ENCODE measurements at regions not wholly inside any gene's neighbourhood (a gene's known extent, or its start where the extent isn't known, plus 50 kb on each side); places are given as distances from the start of the nearest gene placed in this dataset.
"Not testable (repeated sequence)": the region's sequence is repeated elsewhere in the genome, so short reads cannot be mapped to it uniquely, and the experiment has no call there.

DNA sequence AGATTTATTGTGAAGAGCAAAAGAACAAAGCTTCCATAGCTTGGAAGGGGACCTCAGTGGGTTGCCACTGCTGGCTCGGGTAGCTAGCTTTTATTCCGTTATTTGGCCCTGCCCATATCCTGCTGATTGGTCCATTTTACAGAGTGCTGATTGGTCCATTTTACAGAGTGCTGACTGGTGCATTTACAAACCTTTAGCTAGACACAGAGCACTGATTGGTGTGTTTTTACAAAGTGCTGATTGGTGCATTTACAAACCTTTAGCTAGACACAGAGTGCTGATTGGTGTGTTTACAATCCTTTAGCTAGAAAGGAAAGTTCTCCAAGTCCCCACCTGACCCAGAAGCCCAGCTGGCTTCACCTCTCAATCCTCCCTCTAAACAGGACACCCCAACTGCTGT, 91.6 kb downstream of the EBLN2 start:
- not testable (repeated sequence) for H3K9me3 Mint-ChIP-seq (ENCODE audit: unreplicated experiment); H3K79me2 ChIP-seq (ENCODE audit: insufficient read depth, low read length); H3K4me2 ChIP-seq (ENCODE audit: low read length); FAIRE-seq; H3K9me3 ChIP-seq (ENCODE audit: insufficient read depth, low read depth, low read length); H3K4me1 ChIP-seq (ENCODE audit: insufficient read depth, low read length); H3K9ac ChIP-seq (ENCODE audit: low read length); H3K36me3 Mint-ChIP-seq (ENCODE audit: low read depth, unreplicated experiment); H2AFZ ChIP-seq (ENCODE audit: low read depth, low read length); H3K4me1 Mint-ChIP-seq (ENCODE audit: low read depth, unreplicated experiment); H3K27me3 Mint-ChIP-seq (ENCODE audit: low read depth, unreplicated experiment); H3K4me3 ChIP-seq (ENCODE audit: insufficient read depth, low read depth, low read length); H3K27ac Mint-ChIP-seq (ENCODE audit: unreplicated experiment); DNase-seq (ENCODE audit: low read depth); H3K27me3 ChIP-seq (ENCODE audit: insufficient read depth, low read length); H3K4me3 Mint-ChIP-seq (ENCODE audit: unreplicated experiment); H3K27ac ChIP-seq (ENCODE audit: low read depth, low read length); H3K36me3 ChIP-seq (ENCODE audit: insufficient read depth, low read length); H4K20me1 ChIP-seq (ENCODE audit: insufficient read depth, low read length)

GRCh38 chr3:73154261-73154660, 92.8 kb downstream of the EBLN2 start:
- H3K4me1 ChIP-seq (ENCODE audit: insufficient read depth, low read length); H2AFZ ChIP-seq (ENCODE audit: low read depth, low read length); H3K9ac ChIP-seq (ENCODE audit: low read length); FAIRE-seq; H4K20me1 ChIP-seq (ENCODE audit: insufficient read depth, low read length); H3K27ac ChIP-seq (ENCODE audit: low read depth, low read length); H3K27me3 ChIP-seq (ENCODE audit: insufficient read depth, low read length); H3K4me2 ChIP-seq (ENCODE audit: low read length); H3K27me3 Mint-ChIP-seq (ENCODE audit: low read depth, unreplicated experiment); DNase-seq (ENCODE audit: low read depth); H3K9me3 Mint-ChIP-seq (ENCODE audit: unreplicated experiment); H3K36me3 Mint-ChIP-seq (ENCODE audit: low read depth, unreplicated experiment); H3K27ac Mint-ChIP-seq (ENCODE audit: unreplicated experiment); H3K9me3 ChIP-seq (ENCODE audit: insufficient read depth, low read depth, low read length); H3K4me3 Mint-ChIP-seq (ENCODE audit: unreplicated experiment); H3K79me2 ChIP-seq (ENCODE audit: insufficient read depth, low read length); H3K4me1 Mint-ChIP-seq (ENCODE audit: low read depth, unreplicated experiment); H3K36me3 ChIP-seq (ENCODE audit: insufficient read depth, low read length); H3K4me3 ChIP-seq (ENCODE audit: insufficient read depth, low read depth, low read length): not testable (repeated sequence)

DNA sequence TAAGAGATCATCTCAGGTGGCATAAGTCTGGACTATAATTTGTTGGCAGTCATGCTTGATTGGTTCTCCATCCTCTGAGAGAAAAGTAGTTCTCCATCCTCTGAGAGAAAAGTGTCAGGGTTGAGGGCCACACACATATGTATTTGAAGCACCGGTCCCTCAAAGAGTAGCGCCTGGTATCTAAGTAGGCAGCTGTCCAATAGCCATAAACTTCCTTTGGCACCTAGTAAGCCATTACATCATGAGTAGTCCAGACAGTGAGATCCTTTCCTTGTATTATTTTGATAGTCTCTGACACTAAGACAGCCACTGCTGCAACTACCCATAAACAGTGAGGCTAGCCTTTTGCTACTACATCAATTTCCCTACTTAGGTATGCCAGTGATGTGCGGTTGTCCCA, 94.0 kb downstream of the EBLN2 start:
- H3K4me1 Mint-ChIP-seq (ENCODE audit: low read depth, unreplicated experiment); H3K79me2 ChIP-seq (ENCODE audit: insufficient read depth, low read length); H3K36me3 Mint-ChIP-seq (ENCODE audit: low read depth, unreplicated experiment); H3K4me3 ChIP-seq (ENCODE audit: insufficient read depth, low read depth, low read length); H3K27ac ChIP-seq (ENCODE audit: low read depth, low read length); H3K27me3 ChIP-seq (ENCODE audit: insufficient read depth, low read length); H3K9ac ChIP-seq (ENCODE audit: low read length); H3K9me3 ChIP-seq (ENCODE audit: insufficient read depth, low read depth, low read length); H3K36me3 ChIP-seq (ENCODE audit: insufficient read depth, low read length); H3K4me3 Mint-ChIP-seq (ENCODE audit: unreplicated experiment); H3K4me2 ChIP-seq (ENCODE audit: low read length); H3K27ac Mint-ChIP-seq (ENCODE audit: unreplicated experiment); FAIRE-seq; H3K27me3 Mint-ChIP-seq (ENCODE audit: low read depth, unreplicated experiment); H2AFZ ChIP-seq (ENCODE audit: low read depth, low read length); H4K20me1 ChIP-seq (ENCODE audit: insufficient read depth, low read length); DNase-seq (ENCODE audit: low read depth); H3K9me3 Mint-ChIP-seq (ENCODE audit: unreplicated experiment); H3K4me1 ChIP-seq (ENCODE audit: insufficient read depth, low read length): not testable (repeated sequence)

GRCh38 chr3:73164622-73165021, 103.2 kb downstream of the EBLN2 start:
- DNase-seq (ENCODE audit: low read depth) (no peak), FAIRE-seq (no peak)
- Histone ChIP-seq H2AFZ (ENCODE audit: low read depth, low read length) (no peak overlapping the region), H3K4me3 (ENCODE audit: insufficient read depth, low read depth, low read length) (no peak overlapping the region), H3K27ac (ENCODE audit: low read depth, low read length) (no peak overlapping the region), H3K9me3 (ENCODE audit: insufficient read depth, low read depth, low read length) (no peaks in the 10 kb centered on the region), H3K36me3 (ENCODE audit: insufficient read depth, low read length) (no peaks in the 10 kb centered on the region), H3K79me2 (ENCODE audit: insufficient read depth, low read length) (no peaks in the 10 kb centered on the region), H3K4me2 (ENCODE audit: low read length) (no peak overlapping the region), H3K27me3 (ENCODE audit: insufficient read depth, low read length) (no peaks in the 10 kb centered on the region), H3K9ac (ENCODE audit: low read length) (no peak overlapping the region), H4K20me1 (ENCODE audit: insufficient read depth, low read length) (no peaks in the 10 kb centered on the region), H3K4me1 (ENCODE audit: insufficient read depth, low read length) (no peaks in the 10 kb centered on the region)
- H3K4me1 Mint-ChIP-seq (ENCODE audit: low read depth, unreplicated experiment), result no peaks in the 10 kb centered on the region
- H3K27ac Mint-ChIP-seq (ENCODE audit: unreplicated experiment), result no peak overlapping the region
- peaks cover 19% of the 10 kb centered on the region for H3K9me3 Mint-ChIP-seq (ENCODE audit: unreplicated experiment)
- peaks cover 11% of the 10 kb centered on the region for H3K27me3 Mint-ChIP-seq (ENCODE audit: low read depth, unreplicated experiment)
- no peak for TF ChIP-seq EZH2 (IDR thresholded peaks at IDR 0.05; ENCODE audit: insufficient read depth, low read length)
- TF ChIP-seq, protein P1, sequence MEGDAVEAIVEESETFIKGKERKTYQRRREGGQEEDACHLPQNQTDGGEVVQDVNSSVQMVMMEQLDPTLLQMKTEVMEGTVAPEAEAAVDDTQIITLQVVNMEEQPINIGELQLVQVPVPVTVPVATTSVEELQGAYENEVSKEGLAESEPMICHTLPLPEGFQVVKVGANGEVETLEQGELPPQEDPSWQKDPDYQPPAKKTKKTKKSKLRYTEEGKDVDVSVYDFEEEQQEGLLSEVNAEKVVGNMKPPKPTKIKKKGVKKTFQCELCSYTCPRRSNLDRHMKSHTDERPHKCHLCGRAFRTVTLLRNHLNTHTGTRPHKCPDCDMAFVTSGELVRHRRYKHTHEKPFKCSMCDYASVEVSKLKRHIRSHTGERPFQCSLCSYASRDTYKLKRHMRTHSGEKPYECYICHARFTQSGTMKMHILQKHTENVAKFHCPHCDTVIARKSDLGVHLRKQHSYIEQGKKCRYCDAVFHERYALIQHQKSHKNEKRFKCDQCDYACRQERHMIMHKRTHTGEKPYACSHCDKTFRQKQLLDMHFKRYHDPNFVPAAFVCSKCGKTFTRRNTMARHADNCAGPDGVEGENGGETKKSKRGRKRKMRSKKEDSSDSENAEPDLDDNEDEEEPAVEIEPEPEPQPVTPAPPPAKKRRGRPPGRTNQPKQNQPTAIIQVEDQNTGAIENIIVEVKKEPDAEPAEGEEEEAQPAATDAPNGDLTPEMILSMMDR (IDR thresholded peaks at IDR 0.05; ENCODE audit: insufficient read depth, low read depth, low read length), result no peak
- no peaks in the 10 kb centered on the region for H3K36me3 Mint-ChIP-seq (ENCODE audit: low read depth, unreplicated experiment)
- no peak overlapping the region for H3K4me3 Mint-ChIP-seq (ENCODE audit: unreplicated experiment)
